HG03196 (cell line): ENCODE measurements at regions not wholly inside any gene's neighbourhood (a gene's known extent, or its start where the extent isn't known, plus 50 kb on each side); places are given as distances from the start of the nearest gene placed in this dataset.
"Not testable (repeated sequence)": the region's sequence is repeated elsewhere in the genome, so short reads cannot be mapped to it uniquely, and the experiment has no call there.

Source experiments
- ATAC-seq: cut with Tn5 transposase; IDR thresholded peaks from one replicate; pipeline ENCODE4 v1.9.1; 2021; ENCODE audit not compliant: unreplicated experiment

GRCh38 chrX:25442499-25442898 is 426.7 kb upstream of the ARX start:
- no peak for ATAC-seq

DNA sequence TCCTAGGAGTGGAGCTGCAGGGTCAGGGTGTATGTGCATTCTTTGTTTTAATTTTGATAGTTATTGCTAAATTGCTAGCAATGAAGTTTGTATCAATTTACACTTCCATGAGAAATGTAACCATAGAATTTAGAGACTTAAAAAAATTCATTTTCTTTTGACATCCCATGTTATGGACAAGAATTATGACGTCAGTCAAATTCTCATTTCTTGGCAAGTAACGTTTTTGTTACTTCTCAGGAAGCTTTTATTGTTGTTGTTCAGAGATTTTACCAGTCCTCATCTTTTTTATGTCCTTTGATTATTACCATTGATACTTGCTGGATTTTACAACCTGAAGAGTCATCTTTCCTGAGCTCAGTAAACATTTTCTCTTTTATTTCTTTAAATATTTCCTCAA is 417.5 kb upstream of the ARX start:
- no peak for ATAC-seq

GRCh38 chrX:25432396-25432795 is 416.6 kb upstream of the ARX start:
- no peak for ATAC-seq

- ATAC-seq: no peak
Observed at GRCh38 chrX:25427873-25428555, 412.2 kb upstream of the ARX start.

- ATAC-seq: not testable (repeated sequence)
Observed at GRCh38 chrX:25404163-25404562, 388.4 kb upstream of the ARX start.

DNA sequence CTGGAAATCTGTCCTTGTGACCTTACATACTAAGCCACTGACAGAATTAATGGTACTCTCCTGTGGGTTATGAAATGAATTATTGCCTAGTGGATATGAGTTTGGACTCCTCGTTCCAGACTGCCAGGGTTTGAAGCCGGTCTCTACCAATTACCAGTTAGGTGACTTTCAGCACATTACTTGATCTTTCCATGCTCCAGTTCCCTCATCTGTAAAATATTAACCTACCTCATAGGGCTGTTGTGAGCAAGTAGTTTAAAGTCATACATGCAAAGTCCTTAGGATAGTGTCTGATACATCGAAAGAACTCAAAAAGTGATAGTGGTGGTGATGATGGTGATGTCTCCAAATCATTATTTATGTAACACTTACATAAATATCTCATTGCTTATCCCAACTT is 373.5 kb upstream of the ARX start:
- ATAC-seq: no peak

DNA sequence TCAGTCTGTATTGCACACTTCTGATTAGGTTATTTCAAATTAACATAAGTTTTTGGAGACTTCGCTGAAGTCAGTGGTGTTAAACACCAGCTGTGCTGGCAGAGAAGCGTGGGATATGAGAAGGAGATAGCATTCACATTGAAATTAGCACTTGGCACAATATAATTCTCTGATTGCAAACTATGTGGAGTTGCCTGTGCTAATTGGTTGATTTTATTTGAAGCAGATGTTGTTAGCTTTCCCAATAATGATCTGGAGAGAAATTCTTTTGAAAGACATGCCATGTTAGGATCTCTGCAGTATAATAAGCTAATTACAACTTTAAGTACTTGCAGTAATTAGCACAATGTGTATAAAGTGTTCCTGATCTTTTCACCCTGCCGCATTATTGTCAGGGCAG is 367.4 kb upstream of the ARX start:
- ATAC-seq: no peak

DNA sequence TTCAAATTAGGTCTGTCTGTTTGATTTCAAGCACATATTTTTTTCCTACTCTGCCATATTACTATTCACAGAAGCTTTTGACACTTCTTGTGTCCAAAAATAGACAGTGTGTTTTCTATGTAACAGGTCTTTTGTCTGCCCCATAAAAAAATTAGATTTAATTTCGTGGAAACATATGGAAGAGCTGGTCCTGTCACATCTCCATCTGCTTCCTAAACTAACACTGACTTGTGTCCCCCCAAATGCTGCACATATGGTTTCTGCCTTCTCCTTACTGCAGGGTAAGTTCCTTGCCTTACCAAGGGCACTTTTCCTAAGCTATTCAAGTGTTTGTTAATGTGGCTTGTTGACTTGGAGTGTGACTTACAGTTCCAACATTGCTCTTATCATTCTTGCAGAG is 340.7 kb upstream of the ARX start:
- ATAC-seq: no peak

DNA sequence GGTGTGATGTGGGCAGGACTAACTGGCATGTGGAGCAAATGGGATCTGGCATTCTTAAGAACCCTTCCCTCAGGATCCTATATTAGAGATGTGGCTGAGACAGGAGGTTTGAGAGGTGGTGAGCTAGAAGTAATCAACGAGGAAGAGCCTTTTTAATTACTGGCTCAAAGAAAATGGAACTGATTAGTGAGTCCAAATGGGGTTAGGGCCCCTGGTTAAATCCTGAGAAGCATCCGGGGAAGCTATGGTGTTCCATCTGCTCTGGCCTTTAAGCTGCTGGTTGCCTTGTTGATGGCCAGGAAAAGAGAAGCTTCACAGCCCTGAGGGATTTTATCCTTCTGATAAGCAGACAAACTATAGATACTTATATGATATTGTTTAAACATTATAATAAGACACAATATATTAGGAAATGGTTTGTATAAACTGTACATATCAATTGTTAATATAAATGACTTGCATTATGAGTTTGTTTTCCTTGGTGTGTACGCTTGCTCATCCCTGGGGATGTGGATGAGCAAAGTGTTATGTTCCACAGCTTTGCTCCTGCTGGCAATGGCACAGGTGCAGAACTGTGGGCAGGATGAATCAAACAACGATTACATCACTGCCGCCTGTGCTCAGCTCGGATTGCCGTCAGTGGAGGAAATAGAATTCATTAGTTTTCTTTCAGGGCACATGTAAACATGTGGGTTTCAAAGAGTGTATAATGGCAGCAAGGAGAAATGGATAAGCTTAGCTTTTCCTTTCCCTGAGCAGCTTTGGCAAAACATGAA is 328.6 kb upstream of the ARX start:
- ATAC-seq: no peak

GRCh38 chrX:25343060-25343459 is 327.3 kb upstream of the ARX start:
- no peak for ATAC-seq

DNA sequence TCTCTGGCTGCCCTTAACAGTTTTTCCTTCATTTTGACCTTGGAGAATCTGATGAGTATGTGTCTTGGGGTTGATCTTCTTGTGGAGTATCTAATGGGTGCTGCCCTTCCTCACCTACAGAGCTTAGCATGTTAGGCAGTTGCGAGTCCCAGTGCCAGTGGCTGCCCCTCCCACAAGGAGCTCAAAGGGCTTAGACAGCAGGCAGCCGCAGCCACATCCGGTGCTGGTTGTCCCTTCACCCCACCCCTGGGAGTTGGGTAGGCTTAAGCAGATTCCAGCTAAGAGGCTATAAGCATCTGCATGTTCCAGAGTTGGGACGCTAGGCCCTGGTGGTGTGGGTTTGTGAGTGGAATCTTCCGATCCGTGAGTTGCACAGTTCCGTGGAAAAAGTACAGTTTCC is 322.1 kb upstream of the ARX start:
- no peak for ATAC-seq

GRCh38 chrX:25300994-25301393 is 285.2 kb upstream of the ARX start:
- ATAC-seq: no peak

- ATAC-seq: no peak
Observed at GRCh38 chrX:25296850-25297249, 281.1 kb upstream of the ARX start.

GRCh38 chrX:25295466-25295865 is 279.7 kb upstream of the ARX start:
- ATAC-seq: no peak

DNA sequence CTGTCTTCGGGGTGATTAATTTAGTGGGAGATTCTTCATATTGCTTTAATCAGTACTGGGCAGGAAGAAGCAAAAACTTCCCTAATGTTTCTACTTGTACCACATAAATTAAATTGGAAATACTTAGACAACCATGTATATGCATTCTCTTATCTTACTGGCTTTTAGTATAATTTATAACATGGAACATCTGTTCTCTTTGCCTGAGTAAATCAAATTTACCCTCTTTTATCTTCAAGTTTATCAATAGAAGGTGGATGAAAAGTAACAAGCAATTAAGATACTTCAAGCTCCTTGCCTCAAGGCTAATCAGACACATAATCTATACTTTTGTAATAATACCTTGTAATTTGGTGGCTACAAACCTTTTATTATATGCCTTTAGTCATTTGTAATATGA is 274.4 kb upstream of the ARX start:
- no peak for ATAC-seq

GRCh38 chrX:25288676-25289075 is 272.9 kb upstream of the ARX start:
- no peak for ATAC-seq

- no peak for ATAC-seq
Observed at GRCh38 chrX:25287521-25287920, 271.8 kb upstream of the ARX start.

DNA sequence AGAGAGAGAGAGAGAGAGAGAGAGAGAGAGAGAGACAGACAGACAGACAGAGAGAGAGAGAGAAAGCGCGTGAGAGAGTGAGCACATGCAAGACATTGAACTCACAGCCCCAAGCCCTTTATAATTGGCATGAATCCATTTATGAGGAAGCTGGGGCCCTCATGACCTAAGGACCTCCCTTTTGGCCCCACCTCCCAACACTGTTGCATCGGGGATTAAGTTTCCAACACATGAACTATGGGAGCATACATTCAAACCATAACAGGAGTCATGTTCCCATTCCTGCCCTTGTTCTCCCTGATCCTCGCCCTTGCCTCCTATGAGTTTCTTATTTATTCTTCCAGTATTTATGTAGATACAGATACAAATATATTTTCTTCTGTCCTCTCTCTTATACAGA is 269.8 kb upstream of the ARX start:
- ATAC-seq: no peak

- ATAC-seq: no peak
Observed at GRCh38 chrX:25279510-25279909, 263.7 kb upstream of the ARX start.

DNA sequence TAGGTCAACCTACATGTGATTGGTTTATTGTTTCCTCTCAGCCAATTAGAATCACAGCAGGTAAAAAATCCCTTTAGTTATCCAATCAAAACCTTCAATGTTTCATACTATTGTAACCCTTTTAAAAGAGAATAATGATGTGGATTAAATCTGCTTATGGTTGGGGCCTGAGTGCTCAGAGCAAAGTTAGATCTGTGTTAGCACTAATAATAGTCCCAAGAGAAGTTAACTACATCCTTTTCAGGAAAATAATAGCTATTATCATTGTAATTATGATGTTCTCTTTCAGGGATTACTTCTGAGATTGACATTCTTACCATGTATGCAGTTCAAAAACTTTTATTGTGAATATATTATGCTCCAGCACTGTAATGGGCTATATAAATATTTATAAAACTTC is 262.6 kb upstream of the ARX start:
- no peak for ATAC-seq

DNA sequence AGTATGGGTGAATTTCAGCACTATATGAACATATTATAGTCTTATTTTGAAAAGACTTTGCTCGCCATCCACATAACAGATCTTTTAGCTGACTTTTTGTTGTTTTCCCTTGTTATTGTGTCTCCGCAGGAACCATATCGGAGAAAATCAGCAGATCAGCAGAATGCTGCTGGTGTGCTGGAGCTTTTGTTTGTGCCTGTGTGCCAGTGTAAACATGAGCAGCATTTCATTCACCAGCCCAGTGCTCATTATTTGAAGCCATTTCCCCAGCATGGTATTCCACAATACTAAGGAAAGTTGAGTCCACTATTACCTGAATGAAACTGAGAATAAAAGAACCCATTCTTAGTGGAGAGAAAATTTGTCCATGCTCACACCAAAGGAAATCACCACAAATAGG is 261.8 kb upstream of the ARX start:
- no peak for ATAC-seq

GRCh38 chrX:25275159-25275558 is 259.4 kb upstream of the ARX start:
- ATAC-seq: no peak

DNA sequence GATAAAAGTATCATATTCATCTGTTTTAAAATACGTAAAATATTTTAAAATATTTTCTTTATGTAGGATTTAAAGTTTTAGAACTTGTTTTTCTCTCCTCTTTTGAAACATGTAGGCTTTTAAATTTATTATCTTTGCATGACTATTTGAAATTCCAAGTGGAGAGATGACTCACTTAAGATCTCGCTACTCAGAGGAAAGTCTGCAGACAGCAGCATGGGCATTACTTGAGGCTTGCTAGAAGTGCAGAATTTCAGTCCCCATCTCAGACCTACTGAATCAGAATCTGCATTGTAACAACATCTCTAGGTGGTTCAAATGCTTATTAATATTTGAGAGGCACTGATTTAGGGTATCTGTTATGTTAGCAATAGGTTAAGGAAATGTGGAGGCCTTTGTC is 225.7 kb upstream of the ARX start:
- ATAC-seq: no peak
